GM12878 (cell line): ENCODE measurements at regions not wholly inside any gene's neighbourhood (a gene's known extent, or its start where the extent isn't known, plus 50 kb on each side); places are given as distances from the start of the nearest gene placed in this dataset.

Experiments
- HDAC2 ChIP-seq: fragments of 200-600 bp; sonication (generic); IDR thresholded peaks from 2 replicates; pipeline ENCODE4 v1.6.1; 2017
- IKZF2 ChIP-seq, 2 experiments: fragments of 450-650 bp; IDR thresholded peaks; 2 replicates each; pipeline ENCODE4 v1.6.1; 2017; ENCODE audit warnings: mild to moderate bottlenecking in 2 of 2, moderate library complexity in 2 of 2
- NFYB ChIP-seq: IDR thresholded peaks from 2 replicates; pipeline ENCODE4 v1.6.1; 2011; ENCODE audit warnings: low read depth, mild to moderate bottlenecking, low read length, improper control_type of control experiment, moderate library complexity; ENCODE audit not compliant: insufficient read depth
- YBX1 ChIP-seq: fragments of 450-650 bp; IDR thresholded peaks from 2 replicates; pipeline ENCODE4 v1.6.1; 2016; ENCODE audit warnings: antibody characterized with exemption
- TF ChIP-seq, protein P1 (sequence below): fragments of 450-650 bp; IDR thresholded peaks from 2 replicates; pipeline ENCODE4 v1.6.1; 2017; ENCODE audit warnings: mild to moderate bottlenecking
- TF ChIP-seq, protein P2 (sequence below): IDR thresholded peaks from 2 replicates; pipeline ENCODE4 v1.6.1; 2012; ENCODE audit warnings: low read depth, low read length, improper control_type of control experiment
- TF ChIP-seq, protein P3 (sequence below): fragments of 450-650 bp; IDR thresholded peaks from 2 replicates; pipeline ENCODE4 v1.6.1; 2017; ENCODE audit warnings: mild to moderate bottlenecking, moderate library complexity

DNA sequence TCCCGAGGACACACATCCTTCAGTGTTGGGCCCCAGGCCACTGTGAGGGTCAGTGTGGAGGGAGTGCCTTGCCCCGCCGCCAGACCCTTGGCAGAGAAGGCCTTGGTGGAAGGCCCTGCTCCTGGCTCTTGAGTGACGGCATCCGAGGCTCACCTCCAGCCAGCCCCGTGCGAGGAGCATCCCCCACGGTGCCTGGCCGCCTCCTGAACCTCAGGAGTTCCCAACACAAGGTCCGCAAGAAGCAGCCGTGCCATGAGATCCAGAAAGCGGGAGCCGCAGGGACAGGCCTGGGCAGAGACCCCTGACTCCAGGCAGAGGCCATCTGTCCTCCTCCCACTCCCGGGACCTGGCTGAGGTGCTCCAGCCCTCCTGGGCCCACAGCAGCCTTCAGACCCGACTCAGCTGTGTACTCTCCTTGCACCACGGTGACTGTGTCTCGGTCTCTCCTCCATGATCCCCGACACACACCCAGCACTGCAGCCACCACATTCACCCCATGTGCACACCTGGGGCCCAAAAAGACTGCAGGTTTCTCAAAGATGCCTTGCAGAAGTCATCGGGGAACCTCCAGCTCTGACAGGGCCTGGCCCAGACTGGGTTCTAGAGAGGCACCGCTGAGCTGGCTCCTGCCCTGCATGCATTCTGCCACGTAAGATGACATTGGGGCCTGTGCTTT lies 870.2 kb downstream of the BRD1 start (continued):
- TF ChIP-seq, protein P1, sequence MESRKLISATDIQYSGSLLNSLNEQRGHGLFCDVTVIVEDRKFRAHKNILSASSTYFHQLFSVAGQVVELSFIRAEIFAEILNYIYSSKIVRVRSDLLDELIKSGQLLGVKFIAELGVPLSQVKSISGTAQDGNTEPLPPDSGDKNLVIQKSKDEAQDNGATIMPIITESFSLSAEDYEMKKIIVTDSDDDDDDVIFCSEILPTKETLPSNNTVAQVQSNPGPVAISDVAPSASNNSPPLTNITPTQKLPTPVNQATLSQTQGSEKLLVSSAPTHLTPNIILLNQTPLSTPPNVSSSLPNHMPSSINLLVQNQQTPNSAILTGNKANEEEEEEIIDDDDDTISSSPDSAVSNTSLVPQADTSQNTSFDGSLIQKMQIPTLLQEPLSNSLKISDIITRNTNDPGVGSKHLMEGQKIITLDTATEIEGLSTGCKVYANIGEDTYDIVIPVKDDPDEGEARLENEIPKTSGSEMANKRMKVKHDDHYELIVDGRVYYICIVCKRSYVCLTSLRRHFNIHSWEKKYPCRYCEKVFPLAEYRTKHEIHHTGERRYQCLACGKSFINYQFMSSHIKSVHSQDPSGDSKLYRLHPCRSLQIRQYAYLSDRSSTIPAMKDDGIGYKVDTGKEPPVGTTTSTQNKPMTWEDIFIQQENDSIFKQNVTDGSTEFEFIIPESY, result no peak
- TF ChIP-seq NFYB (no peak), IKZF2 (IDR thresholded peaks at IDR 0.05) (no peak), HDAC2 (no peak), YBX1 (no peak)
- TF ChIP-seq, protein P2, sequence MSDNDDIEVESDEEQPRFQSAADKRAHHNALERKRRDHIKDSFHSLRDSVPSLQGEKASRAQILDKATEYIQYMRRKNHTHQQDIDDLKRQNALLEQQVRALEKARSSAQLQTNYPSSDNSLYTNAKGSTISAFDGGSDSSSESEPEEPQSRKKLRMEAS, result no peak
- TF ChIP-seq, protein P3, sequence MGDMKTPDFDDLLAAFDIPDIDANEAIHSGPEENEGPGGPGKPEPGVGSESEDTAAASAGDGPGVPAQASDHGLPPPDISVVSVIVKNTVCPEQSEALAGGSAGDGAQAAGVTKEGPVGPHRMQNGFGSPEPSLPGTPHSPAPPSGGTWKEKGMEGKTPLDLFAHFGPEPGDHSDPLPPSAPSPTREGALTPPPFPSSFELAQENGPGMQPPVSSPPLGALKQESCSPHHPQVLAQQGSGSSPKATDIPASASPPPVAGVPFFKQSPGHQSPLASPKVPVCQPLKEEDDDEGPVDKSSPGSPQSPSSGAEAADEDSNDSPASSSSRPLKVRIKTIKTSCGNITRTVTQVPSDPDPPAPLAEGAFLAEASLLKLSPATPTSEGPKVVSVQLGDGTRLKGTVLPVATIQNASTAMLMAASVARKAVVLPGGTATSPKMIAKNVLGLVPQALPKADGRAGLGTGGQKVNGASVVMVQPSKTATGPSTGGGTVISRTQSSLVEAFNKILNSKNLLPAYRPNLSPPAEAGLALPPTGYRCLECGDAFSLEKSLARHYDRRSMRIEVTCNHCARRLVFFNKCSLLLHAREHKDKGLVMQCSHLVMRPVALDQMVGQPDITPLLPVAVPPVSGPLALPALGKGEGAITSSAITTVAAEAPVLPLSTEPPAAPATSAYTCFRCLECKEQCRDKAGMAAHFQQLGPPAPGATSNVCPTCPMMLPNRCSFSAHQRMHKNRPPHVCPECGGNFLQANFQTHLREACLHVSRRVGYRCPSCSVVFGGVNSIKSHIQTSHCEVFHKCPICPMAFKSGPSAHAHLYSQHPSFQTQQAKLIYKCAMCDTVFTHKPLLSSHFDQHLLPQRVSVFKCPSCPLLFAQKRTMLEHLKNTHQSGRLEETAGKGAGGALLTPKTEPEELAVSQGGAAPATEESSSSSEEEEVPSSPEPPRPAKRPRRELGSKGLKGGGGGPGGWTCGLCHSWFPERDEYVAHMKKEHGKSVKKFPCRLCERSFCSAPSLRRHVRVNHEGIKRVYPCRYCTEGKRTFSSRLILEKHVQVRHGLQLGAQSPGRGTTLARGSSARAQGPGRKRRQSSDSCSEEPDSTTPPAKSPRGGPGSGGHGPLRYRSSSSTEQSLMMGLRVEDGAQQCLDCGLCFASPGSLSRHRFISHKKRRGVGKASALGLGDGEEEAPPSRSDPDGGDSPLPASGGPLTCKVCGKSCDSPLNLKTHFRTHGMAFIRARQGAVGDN, result no peak
